ENCODE measurements at regions not wholly inside any gene's neighbourhood (a gene's known extent, or its start where the extent isn't known, plus 50 kb on each side); places are given as distances from the start of the nearest gene placed in this dataset.

GRCh38 chr4:20394512-20394911 lies 142.8 kb downstream of the SLIT2 start:
- TF ChIP-seq CGGBP1 (CRISPR knock-in tag; IDR thresholded peaks at IDR 0.05) (no peak), E2F6 (IDR thresholded peaks at IDR 0.05; ENCODE audit: borderline replicate concordance in 1 of 2, extremely low read depth in 1 of 2, insufficient read depth in 1 of 2, insufficient read length in 1 of 2, low read depth in 1 of 2, low read length in 1 of 2, poor library complexity in 1 of 2, severe bottlenecking in 1 of 2) (no peak), PHF20 (IDR thresholded peaks at IDR 0.05; ENCODE audit: partially characterized antibody) (no peak), RBM25 (IDR thresholded peaks at IDR 0.05; ENCODE audit: low read depth, low read length, severe bottlenecking) (no peak), MAFG (tag; conservative IDR thresholded peaks at IDR 0.05) (no peak)
- Histone ChIP-seq H3K4me1 (replicated peaks in 1 of 2; ENCODE audit: control insufficient read depth in 2 of 2, insufficient read depth in 2 of 2, low read length in 2 of 2) (no peaks in the 10 kb centered on the region), H3K27me3 (ENCODE audit: control insufficient read depth in 2 of 2, insufficient read depth in 2 of 2, low read length in 2 of 2) (no peaks in the 10 kb centered on the region), H3K4me3 (no peak overlapping the region), H3K36me3 (ENCODE audit: control insufficient read depth, insufficient read depth, low read length) (no peaks in the 10 kb centered on the region), H3K79me2 (ENCODE audit: control insufficient read depth, insufficient read depth, low read length) (no peaks in the 10 kb centered on the region), H3K27ac (ENCODE audit: extremely low read depth, low read depth, low read length) (no peak overlapping the region), H3K9ac (ENCODE audit: insufficient read depth in 1 of 2, low read depth in 2 of 2, low read length in 2 of 2) (no peak overlapping the region), H3K9me3 (replicated peaks; ENCODE audit: control insufficient read depth, insufficient read depth, low read depth, low read length) (no peaks in the 10 kb centered on the region), H2AFZ (ENCODE audit: low read depth, low read length) (no peak overlapping the region), H3K9me1 (ENCODE audit: control insufficient read depth, insufficient read depth, low read length) (no peaks in the 10 kb centered on the region), H3K4me2 (ENCODE audit: insufficient read depth, low read length) (no peak overlapping the region), H4K20me1 (replicated peaks; ENCODE audit: control insufficient read depth, insufficient read depth, low read length) (no peaks in the 10 kb centered on the region)
- no TSS peak for BruUV-seq (replicated peaks)
- POLR2A ChIA-PET: no interaction called here
- intact Hi-C loops (cut with micrococcal nuclease): no loop called here
- in situ Hi-C loops (cut with MboI): no loop called here
- CTCF ChIA-PET (ENCODE audit: low intra/inter-chr PET ratio): no interaction called here
- DNase-seq (ENCODE audit: extremely low read depth in 1 of 4, low spot score in 3 of 4) (no peak), FAIRE-seq (no peak), ATAC-seq (no peak)
- WGBS (ENCODE audit: insufficient coverage, low coverage, missing lambda C conversion rate): 3% methylated on average over 2 of the region's 2 CpGs
